Lower leg skin (tissue), 3 donors: ENCODE measurements at regions not wholly inside any gene's neighbourhood (a gene's known extent, or its start where the extent isn't known, plus 50 kb on each side); places are given as distances from the start of the nearest gene placed in this dataset.

ENCODE experiments used
- CTCF ChIP-seq, 3 donors: fragments of 450-650 bp; IDR thresholded peaks; one replicate each; pipeline ENCODE4 v1.5.1; 2016; ENCODE audit warnings: antibody characterized with exemption in 3 of 3, mild to moderate bottlenecking in 3 of 3, moderate library complexity in 2 of 3
- POLR2A ChIP-seq, 2 donors: fragments of 450-650 bp; IDR thresholded peaks; one replicate each; pipeline ENCODE4 v1.6.1; 2016 to 2017; ENCODE audit warnings: antibody characterized with exemption in 2 of 2, mild to moderate bottlenecking in 1 of 2, moderate library complexity in 1 of 2

- no peak for TF ChIP-seq CTCF (IDR thresholded peaks at IDR 0.05)
- no peak for TF ChIP-seq POLR2A (IDR thresholded peaks at IDR 0.05)
Observed at GRCh38 chr3:194988495-194989165, 282.3 kb downstream of the XXYLT1 start.
